ENCODE measurements at regions not wholly inside any gene's neighbourhood (a gene's known extent, or its start where the extent isn't known, plus 50 kb on each side); places are given as distances from the start of the nearest gene placed in this dataset.

- no peaks in the 10 kb centered on the region for H3K36me3 ChIP-seq (ENCODE audit: insufficient read depth, low read depth, low read length)
- no peaks in the 10 kb centered on the region for H3K4me1 ChIP-seq (ENCODE audit: insufficient read depth, low read length)
- no peaks in the 10 kb centered on the region for H3K9me3 ChIP-seq (ENCODE audit: insufficient read depth, low read depth, low read length)
- H3K27me3 ChIP-seq (ENCODE audit: insufficient read depth, low read length), result no peaks in the 10 kb centered on the region
- no peak overlapping the region for H3K4me3 ChIP-seq (ENCODE audit: low read length)
- H3K27ac ChIP-seq (ENCODE audit: low read length), result no peak overlapping the region
- H3K9ac ChIP-seq (ENCODE audit: low read depth, low read length), result no peak overlapping the region
Measured at GRCh38 chr10:7014721-7015120, 396.1 kb downstream of the SFMBT2 start.

GRCh38 chr10:7011994-7012393 lies 398.8 kb downstream of the SFMBT2 start:
- Histone ChIP-seq H3K4me1 (ENCODE audit: insufficient read depth, low read length) (no peaks in the 10 kb centered on the region), H3K27me3 (ENCODE audit: insufficient read depth, low read length) (no peaks in the 10 kb centered on the region), H3K36me3 (ENCODE audit: insufficient read depth, low read depth, low read length) (no peaks in the 10 kb centered on the region), H3K9me3 (ENCODE audit: insufficient read depth, low read depth, low read length) (no peaks in the 10 kb centered on the region), H3K4me3 (ENCODE audit: low read length) (no peak overlapping the region), H3K27ac (ENCODE audit: low read length) (no peak overlapping the region), H3K9ac (ENCODE audit: low read depth, low read length) (no peak overlapping the region)

- Histone ChIP-seq H3K27me3 (ENCODE audit: insufficient read depth, low read length) (no peaks in the 10 kb centered on the region), H3K4me3 (ENCODE audit: low read length) (no peak overlapping the region), H3K9me3 (ENCODE audit: insufficient read depth, low read depth, low read length) (no peaks in the 10 kb centered on the region), H3K36me3 (ENCODE audit: insufficient read depth, low read depth, low read length) (no peaks in the 10 kb centered on the region), H3K27ac (ENCODE audit: low read length) (no peak overlapping the region), H3K9ac (ENCODE audit: low read depth, low read length) (no peak overlapping the region), H3K4me1 (ENCODE audit: insufficient read depth, low read length) (no peaks in the 10 kb centered on the region)
Measured at GRCh38 chr10:7008645-7009044, 402.2 kb downstream of the SFMBT2 start.

- Histone ChIP-seq H3K4me1 (ENCODE audit: insufficient read depth, low read length) (no peaks in the 10 kb centered on the region), H3K36me3 (ENCODE audit: insufficient read depth, low read depth, low read length) (no peaks in the 10 kb centered on the region), H3K9ac (ENCODE audit: low read depth, low read length) (no peak overlapping the region), H3K4me3 (ENCODE audit: low read length) (no peak overlapping the region), H3K9me3 (ENCODE audit: insufficient read depth, low read depth, low read length) (no peaks in the 10 kb centered on the region), H3K27ac (ENCODE audit: low read length) (no peak overlapping the region), H3K27me3 (ENCODE audit: insufficient read depth, low read length) (no peaks in the 10 kb centered on the region)
Measured at GRCh38 chr10:7007600-7008190, 403.1 kb downstream of the SFMBT2 start.

- Histone ChIP-seq H3K9me3 (ENCODE audit: insufficient read depth, low read depth, low read length) (no peaks in the 10 kb centered on the region), H3K27ac (ENCODE audit: low read length) (no peak overlapping the region), H3K4me3 (ENCODE audit: low read length) (no peak overlapping the region), H3K4me1 (ENCODE audit: insufficient read depth, low read length) (no peaks in the 10 kb centered on the region), H3K27me3 (ENCODE audit: insufficient read depth, low read length) (no peaks in the 10 kb centered on the region), H3K36me3 (ENCODE audit: insufficient read depth, low read depth, low read length) (no peaks in the 10 kb centered on the region), H3K9ac (ENCODE audit: low read depth, low read length) (no peak overlapping the region)
Measured at GRCh38 chr10:7006566-7006965, 404.3 kb downstream of the SFMBT2 start.

- Histone ChIP-seq H3K27ac (ENCODE audit: low read length) (no peak overlapping the region), H3K36me3 (ENCODE audit: insufficient read depth, low read depth, low read length) (no peaks in the 10 kb centered on the region), H3K27me3 (ENCODE audit: insufficient read depth, low read length) (no peaks in the 10 kb centered on the region), H3K4me3 (ENCODE audit: low read length) (no peak overlapping the region), H3K9me3 (ENCODE audit: insufficient read depth, low read depth, low read length) (no peaks in the 10 kb centered on the region), H3K4me1 (ENCODE audit: insufficient read depth, low read length) (no peaks in the 10 kb centered on the region), H3K9ac (ENCODE audit: low read depth, low read length) (no peak overlapping the region)
Measured at GRCh38 chr10:7003831-7004395, 406.9 kb downstream of the SFMBT2 start.

GRCh38 chr10:7000061-7000460 lies 410.8 kb downstream of the SFMBT2 start:
- Histone ChIP-seq H3K9me3 (ENCODE audit: insufficient read depth, low read depth, low read length) (no peaks in the 10 kb centered on the region), H3K9ac (ENCODE audit: low read depth, low read length) (no peak overlapping the region), H3K36me3 (ENCODE audit: insufficient read depth, low read depth, low read length) (no peaks in the 10 kb centered on the region), H3K27me3 (ENCODE audit: insufficient read depth, low read length) (no peaks in the 10 kb centered on the region), H3K27ac (ENCODE audit: low read length) (no peak overlapping the region), H3K4me3 (ENCODE audit: low read length) (no peak overlapping the region), H3K4me1 (ENCODE audit: insufficient read depth, low read length) (no peaks in the 10 kb centered on the region)

GRCh38 chr10:6999232-6999925 lies 411.5 kb downstream of the SFMBT2 start:
- Histone ChIP-seq H3K27ac (ENCODE audit: low read length) (no peak overlapping the region), H3K4me1 (ENCODE audit: insufficient read depth, low read length) (no peaks in the 10 kb centered on the region), H3K4me3 (ENCODE audit: low read length) (no peak overlapping the region), H3K36me3 (ENCODE audit: insufficient read depth, low read depth, low read length) (no peaks in the 10 kb centered on the region), H3K9me3 (ENCODE audit: insufficient read depth, low read depth, low read length) (no peaks in the 10 kb centered on the region), H3K27me3 (ENCODE audit: insufficient read depth, low read length) (no peaks in the 10 kb centered on the region), H3K9ac (ENCODE audit: low read depth, low read length) (no peak overlapping the region)

GRCh38 chr10:6997509-6997908 lies 413.3 kb downstream of the SFMBT2 start:
- Histone ChIP-seq H3K9ac (ENCODE audit: low read depth, low read length) (no peak overlapping the region), H3K27me3 (ENCODE audit: insufficient read depth, low read length) (no peaks in the 10 kb centered on the region), H3K4me3 (ENCODE audit: low read length) (no peak overlapping the region), H3K27ac (ENCODE audit: low read length) (no peak overlapping the region), H3K4me1 (ENCODE audit: insufficient read depth, low read length) (no peaks in the 10 kb centered on the region), H3K9me3 (ENCODE audit: insufficient read depth, low read depth, low read length) (no peaks in the 10 kb centered on the region), H3K36me3 (ENCODE audit: insufficient read depth, low read depth, low read length) (no peaks in the 10 kb centered on the region)

GRCh38 chr10:6996431-6996830 lies 414.4 kb downstream of the SFMBT2 start:
- no peaks in the 10 kb centered on the region for H3K9me3 ChIP-seq (ENCODE audit: insufficient read depth, low read depth, low read length)
- H3K36me3 ChIP-seq (ENCODE audit: insufficient read depth, low read depth, low read length), result no peaks in the 10 kb centered on the region
- H3K4me3 ChIP-seq (ENCODE audit: low read length), result no peak overlapping the region
- no peaks in the 10 kb centered on the region for H3K27me3 ChIP-seq (ENCODE audit: insufficient read depth, low read length)
- H3K27ac ChIP-seq (ENCODE audit: low read length), result no peak overlapping the region
- no peaks in the 10 kb centered on the region for H3K4me1 ChIP-seq (ENCODE audit: insufficient read depth, low read length)
- H3K9ac ChIP-seq (ENCODE audit: low read depth, low read length), result no peak overlapping the region

GRCh38 chr10:6995831-6996230 lies 415.0 kb downstream of the SFMBT2 start:
- Histone ChIP-seq H3K27ac (ENCODE audit: low read length) (no peak overlapping the region), H3K9me3 (ENCODE audit: insufficient read depth, low read depth, low read length) (no peaks in the 10 kb centered on the region), H3K4me1 (ENCODE audit: insufficient read depth, low read length) (no peaks in the 10 kb centered on the region), H3K9ac (ENCODE audit: low read depth, low read length) (no peak overlapping the region), H3K4me3 (ENCODE audit: low read length) (no peak overlapping the region), H3K27me3 (ENCODE audit: insufficient read depth, low read length) (no peaks in the 10 kb centered on the region), H3K36me3 (ENCODE audit: insufficient read depth, low read depth, low read length) (no peaks in the 10 kb centered on the region)

- Histone ChIP-seq H3K27me3 (ENCODE audit: insufficient read depth, low read length) (no peaks in the 10 kb centered on the region), H3K27ac (ENCODE audit: low read length) (no peak overlapping the region), H3K9me3 (ENCODE audit: insufficient read depth, low read depth, low read length) (no peaks in the 10 kb centered on the region), H3K9ac (ENCODE audit: low read depth, low read length) (no peak overlapping the region), H3K36me3 (ENCODE audit: insufficient read depth, low read depth, low read length) (no peaks in the 10 kb centered on the region), H3K4me1 (ENCODE audit: insufficient read depth, low read length) (no peaks in the 10 kb centered on the region), H3K4me3 (ENCODE audit: low read length) (no peak overlapping the region)
Measured at GRCh38 chr10:6995341-6995740, 415.3 kb upstream of the PRKCQ start.
